ENCODE measurements at regions not wholly inside any gene's neighbourhood (a gene's known extent, or its start where the extent isn't known, plus 50 kb on each side); places are given as distances from the start of the nearest gene placed in this dataset.
"Not testable (repeated sequence)": the region's sequence is repeated elsewhere in the genome, so short reads cannot be mapped to it uniquely, and the experiment has no call there.

DNA sequence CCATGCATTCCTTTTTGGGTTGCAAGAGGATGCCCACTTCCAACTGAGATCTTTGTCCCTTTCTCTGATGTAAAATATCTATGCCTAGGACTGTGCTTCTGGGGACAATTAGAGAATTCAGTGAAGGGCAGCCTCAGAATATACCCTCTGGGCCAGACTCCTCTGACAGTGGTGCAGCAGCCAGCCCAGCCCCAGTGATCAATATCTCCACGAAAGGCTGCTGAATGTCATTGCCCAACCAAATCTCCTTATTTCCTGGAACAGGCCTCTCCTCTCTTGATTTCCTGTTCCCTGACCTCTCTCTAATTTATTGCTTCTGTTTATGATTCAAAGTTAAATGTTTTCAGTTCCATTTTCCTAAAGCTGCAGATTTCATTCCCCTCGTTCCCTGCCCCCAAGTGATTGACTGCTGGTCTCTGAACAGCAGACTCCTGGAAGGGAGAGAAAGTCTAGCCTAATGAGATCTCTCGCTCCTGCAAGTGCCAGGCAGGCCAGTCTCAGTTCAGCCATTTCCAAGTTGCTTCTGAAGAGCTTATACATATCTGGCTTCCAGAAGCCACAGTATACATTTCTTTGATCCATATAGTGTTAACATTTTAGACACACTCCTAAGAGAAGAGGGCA is 104.4 kb upstream of the SALL1 start:
- no peak for DNase-seq (ENCODE audit: low spot score)

DNA sequence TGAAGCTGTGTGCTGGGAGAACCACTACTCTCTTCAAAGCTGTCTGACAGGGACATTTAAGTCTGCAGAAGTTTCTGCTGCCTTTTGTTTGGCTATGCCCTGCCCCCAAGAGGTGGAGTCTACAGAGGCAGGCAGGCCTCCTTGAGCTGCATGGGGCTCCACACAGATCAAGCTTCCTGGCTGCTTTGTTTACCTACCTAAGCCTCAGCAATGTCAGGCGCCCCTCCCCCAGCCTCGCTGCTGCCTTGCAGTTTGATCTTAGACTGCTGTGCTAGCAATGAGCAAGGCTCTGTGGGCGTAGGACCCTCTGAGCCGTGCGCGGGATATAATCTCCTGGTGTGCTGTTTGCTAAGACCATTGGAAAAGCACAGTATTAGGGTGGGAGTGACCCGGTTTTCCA is 103.3 kb upstream of the SALL1 start:
- not testable (repeated sequence) for DNase-seq (ENCODE audit: low spot score)

DNA sequence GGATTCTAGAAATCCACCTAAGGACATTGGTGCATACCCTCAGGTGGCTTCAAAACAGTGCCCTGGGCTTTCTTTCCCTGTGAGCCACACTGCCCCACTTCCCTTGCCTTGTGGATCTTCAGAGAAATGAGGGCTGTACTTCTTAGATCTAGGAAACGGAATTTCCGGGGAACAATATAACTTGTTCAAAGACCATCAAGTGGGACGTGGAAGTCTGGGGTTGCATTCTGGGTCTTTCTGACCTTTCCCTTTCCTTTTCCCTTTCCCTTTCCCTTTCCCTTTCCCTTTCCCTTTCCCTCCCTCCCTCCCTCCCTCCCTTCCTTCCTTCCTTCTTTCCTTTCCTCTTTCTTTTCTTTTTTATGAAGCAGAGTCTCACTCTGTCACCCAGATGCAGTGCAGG is 97.1 kb upstream of the SALL1 start:
- no peak for DNase-seq (ENCODE audit: low spot score)

- DNase-seq (ENCODE audit: low spot score) = no peak
Observed at GRCh38 chr16:51245658-51245995, 94.6 kb upstream of the SALL1 start.

GRCh38 chr16:51244887-51245657 is 94.0 kb upstream of the SALL1 start:
- DNase-seq (ENCODE audit: low spot score) = no peak

DNA sequence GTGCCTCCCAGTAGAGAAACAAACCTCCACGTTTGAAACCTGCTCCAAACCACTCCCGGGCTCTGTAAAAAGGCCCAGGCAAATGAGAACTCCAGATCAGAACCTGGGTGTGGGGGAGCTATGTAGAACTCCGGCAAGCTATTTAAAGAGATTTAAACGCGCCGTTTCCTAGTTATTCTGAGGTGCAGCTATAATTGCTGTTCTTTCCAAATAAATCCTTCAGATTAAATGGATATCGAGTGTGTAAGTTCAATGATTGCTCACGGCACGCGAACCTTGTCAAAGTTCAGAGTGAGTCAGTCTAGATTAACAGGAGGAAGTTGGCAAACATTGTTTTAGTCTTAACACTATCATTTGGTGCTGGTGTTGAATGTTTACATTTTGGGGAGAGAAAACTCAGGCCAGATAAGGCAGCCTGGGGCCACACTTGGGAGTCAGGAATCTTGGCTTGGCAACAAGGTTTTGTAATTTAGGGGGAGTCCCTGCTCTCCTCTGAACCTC is 92.9 kb upstream of the SALL1 start:
- DNase-seq (ENCODE audit: low spot score) = no peak

GRCh38 chr16:51242296-51242994 is 91.4 kb upstream of the SALL1 start:
- no peak for DNase-seq (ENCODE audit: low spot score)

DNA sequence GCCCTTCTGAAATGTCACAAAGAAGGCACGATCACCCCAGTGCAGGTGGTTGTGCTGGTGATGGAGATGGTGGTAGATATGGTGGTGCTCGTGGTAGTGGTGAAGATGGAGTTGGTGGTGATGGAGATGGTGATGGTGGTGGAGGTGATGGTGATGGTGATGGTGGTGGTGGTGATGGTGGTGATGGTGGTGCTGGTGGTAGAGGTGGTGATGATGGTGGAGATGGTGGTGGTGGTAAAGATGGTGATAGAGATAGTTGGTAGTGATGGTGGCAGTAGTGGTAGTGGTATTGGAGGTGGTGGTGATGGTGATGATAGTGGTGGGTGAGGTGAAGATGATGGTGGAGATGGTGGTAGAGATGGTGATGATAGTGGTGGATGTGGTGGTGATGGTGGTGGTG is 88.1 kb upstream of the SALL1 start:
- DNase-seq (ENCODE audit: low spot score) = no peak

GRCh38 chr16:51237861-51238378 is 86.8 kb upstream of the SALL1 start:
- DNase-seq (ENCODE audit: low spot score) = peak; percentile 88

- DNase-seq (ENCODE audit: low spot score) = peak; percentile 53
Observed at GRCh38 chr16:51237207-51237606, 86.1 kb upstream of the SALL1 start.

DNA sequence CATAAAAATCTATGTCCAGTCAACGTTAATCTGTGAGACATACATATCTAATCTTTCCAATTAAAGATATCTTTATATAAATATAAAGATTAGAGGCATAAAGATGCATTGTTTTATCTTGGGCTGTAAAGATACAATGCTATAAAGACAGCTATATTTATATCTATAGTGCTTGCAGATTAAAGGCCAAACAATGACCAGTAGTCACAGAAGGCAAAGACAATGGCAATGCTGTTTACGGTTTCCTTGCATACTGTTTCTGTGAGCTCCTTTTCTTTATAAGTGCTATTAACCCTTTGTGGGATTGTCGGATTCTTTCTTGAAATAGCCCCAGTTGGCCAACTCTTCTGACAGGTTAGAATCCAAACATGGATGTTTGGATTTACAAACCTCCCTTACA is 85.5 kb upstream of the SALL1 start:
- DNase-seq (ENCODE audit: low spot score) = peak; percentile 93

- DNase-seq (ENCODE audit: low spot score) = peak; percentile 31
Observed at GRCh38 chr16:51231702-51232101, 80.6 kb upstream of the SALL1 start.

DNA sequence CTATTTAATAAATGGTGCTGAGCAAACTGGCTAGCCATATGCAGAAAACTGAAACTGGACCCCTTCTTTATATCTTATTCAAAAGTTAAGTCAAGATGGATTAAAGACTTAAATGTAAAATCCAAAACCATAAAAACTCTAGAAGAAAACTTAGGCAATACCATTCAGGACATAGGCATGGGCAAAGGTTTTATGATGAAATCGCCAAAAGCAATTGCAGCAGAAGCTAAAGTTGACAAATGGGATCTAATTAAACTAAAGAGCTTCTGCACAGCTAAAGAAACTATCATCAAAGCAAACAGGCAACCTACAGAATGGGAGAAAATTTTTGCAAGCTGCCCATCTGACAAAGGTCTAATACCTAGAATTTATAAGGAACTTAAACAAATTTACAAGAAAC is 79.0 kb upstream of the SALL1 start:
- DNase-seq (ENCODE audit: low spot score) = not testable (repeated sequence)

- no peak for DNase-seq (ENCODE audit: low spot score)
Observed at GRCh38 chr16:51228097-51228659, 77.1 kb upstream of the SALL1 start.

- DNase-seq (ENCODE audit: low spot score) = no peak
Observed at GRCh38 chr16:51225878-51226277, 74.8 kb upstream of the SALL1 start.

DNA sequence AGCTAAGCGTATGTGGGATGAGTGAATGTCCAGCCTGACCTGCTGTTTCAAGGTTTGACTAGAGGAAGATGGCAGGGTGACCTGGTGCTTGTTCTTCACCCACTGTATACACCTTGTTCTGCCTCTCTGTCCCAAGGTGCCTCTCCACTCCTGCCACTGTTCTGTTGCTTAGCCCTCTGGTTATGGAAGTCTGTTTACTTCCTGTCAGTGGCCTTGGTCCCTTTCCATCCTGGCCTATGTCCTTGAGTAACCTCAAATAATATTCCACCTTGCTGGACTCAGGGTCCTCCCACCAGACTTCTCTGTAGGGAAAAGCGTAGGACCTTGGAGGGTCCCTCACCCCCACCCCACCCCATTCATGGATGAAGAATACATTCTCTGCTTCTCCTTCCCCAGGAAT is 73.2 kb upstream of the SALL1 start:
- no peak for DNase-seq (ENCODE audit: low spot score)

DNA sequence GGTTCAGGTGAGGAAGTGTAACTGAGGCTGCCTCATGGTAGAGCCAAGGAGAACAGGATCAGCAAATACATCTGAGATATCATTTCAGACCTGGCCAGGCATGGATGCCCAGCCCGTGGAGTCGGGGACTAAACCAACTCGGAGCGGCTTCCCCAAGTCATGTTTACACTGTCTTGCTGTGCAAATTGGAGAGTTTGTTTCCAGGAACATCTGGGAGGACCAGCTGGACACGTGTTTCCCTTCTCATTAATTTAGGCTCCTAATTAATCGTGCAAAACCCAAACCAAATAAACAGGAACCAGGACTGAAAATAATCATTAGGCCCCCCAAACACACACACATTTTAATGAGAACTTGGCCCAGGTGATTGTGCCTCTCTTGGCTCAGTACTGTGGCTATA is 70.9 kb upstream of the SALL1 start:
- no peak for DNase-seq (ENCODE audit: low spot score)

GRCh38 chr16:51211148-51211547 is 60.1 kb upstream of the SALL1 start:
- DNase-seq (ENCODE audit: low spot score) = no peak

- no peak for DNase-seq (ENCODE audit: low spot score)
Observed at GRCh38 chr16:51210087-51210486, 59.0 kb upstream of the SALL1 start.

GRCh38 chr16:51201604-51202003 is 50.5 kb upstream of the SALL1 start:
- no peak for DNase-seq (ENCODE audit: low spot score)
